ENCODE measurements at regions not wholly inside any gene's neighbourhood (a gene's known extent, or its start where the extent isn't known, plus 50 kb on each side); places are given as distances from the start of the nearest gene placed in this dataset.

DNA sequence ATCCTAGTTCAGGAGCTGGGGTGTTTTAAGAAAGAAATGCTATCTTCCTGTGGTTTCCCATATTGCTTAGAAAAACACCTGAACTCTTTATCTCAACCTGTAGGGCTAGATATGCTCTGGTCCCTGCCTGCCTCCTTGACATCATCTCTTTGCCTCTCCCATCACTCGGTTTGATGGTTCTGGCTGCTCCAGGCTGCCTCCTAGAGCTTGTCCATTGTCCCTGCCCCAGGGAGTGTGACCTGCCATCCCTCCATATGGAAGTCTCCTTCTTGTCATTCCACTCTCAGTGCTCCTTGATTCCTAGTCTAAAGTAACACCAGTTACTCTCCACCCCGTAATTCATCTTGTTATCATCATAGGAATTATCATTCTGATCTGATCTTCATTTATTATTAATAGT lies 369.0 kb upstream of the EEF2KMT start:
- TF ChIP-seq, protein P1, sequence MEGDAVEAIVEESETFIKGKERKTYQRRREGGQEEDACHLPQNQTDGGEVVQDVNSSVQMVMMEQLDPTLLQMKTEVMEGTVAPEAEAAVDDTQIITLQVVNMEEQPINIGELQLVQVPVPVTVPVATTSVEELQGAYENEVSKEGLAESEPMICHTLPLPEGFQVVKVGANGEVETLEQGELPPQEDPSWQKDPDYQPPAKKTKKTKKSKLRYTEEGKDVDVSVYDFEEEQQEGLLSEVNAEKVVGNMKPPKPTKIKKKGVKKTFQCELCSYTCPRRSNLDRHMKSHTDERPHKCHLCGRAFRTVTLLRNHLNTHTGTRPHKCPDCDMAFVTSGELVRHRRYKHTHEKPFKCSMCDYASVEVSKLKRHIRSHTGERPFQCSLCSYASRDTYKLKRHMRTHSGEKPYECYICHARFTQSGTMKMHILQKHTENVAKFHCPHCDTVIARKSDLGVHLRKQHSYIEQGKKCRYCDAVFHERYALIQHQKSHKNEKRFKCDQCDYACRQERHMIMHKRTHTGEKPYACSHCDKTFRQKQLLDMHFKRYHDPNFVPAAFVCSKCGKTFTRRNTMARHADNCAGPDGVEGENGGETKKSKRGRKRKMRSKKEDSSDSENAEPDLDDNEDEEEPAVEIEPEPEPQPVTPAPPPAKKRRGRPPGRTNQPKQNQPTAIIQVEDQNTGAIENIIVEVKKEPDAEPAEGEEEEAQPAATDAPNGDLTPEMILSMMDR (IDR thresholded peaks at IDR 0.05): no peak
- no peak for TF ChIP-seq POLR2A (IDR thresholded peaks at IDR 0.05)
